ENCODE measurements at regions not wholly inside any gene's neighbourhood (a gene's known extent, or its start where the extent isn't known, plus 50 kb on each side); places are given as distances from the start of the nearest gene placed in this dataset.

DNA sequence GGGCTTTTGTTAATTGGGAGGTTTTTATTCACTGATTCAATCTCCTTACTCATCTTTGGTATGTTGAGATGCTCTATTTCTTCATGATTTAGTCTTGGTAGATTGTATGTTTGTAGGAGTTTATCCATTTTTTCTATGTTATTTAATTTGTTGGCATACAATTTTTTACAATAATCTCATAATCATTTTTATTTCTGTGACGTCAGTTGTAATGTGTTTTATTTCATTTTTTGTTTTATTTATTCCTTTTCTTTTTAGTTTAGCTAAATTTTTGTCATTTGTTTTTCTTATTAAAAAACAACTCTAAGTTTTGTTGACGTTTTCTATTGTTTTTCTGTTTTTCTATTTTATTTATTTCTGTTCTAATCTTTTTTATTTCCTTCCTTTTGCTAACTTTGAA is 389.8 kb downstream of the HS3ST3B1 start:
- no peak overlapping the region for H3K4me3 ChIP-seq

GRCh38 chr17:14688134-14688533 is 387.3 kb downstream of the HS3ST3B1 start:
- Histone ChIP-seq H3K36me3 (no peaks in the 10 kb centered on the region), H3K27me3 (no peaks in the 10 kb centered on the region), H3K27ac (no peak overlapping the region), H3K4me3 (no peak overlapping the region), H3K4me1 (no peaks in the 10 kb centered on the region), H3K9me3 (peaks cover 0 to 3% (median 0%) of the 10 kb centered on the region in 3 donors)
- TF ChIP-seq, protein P1, sequence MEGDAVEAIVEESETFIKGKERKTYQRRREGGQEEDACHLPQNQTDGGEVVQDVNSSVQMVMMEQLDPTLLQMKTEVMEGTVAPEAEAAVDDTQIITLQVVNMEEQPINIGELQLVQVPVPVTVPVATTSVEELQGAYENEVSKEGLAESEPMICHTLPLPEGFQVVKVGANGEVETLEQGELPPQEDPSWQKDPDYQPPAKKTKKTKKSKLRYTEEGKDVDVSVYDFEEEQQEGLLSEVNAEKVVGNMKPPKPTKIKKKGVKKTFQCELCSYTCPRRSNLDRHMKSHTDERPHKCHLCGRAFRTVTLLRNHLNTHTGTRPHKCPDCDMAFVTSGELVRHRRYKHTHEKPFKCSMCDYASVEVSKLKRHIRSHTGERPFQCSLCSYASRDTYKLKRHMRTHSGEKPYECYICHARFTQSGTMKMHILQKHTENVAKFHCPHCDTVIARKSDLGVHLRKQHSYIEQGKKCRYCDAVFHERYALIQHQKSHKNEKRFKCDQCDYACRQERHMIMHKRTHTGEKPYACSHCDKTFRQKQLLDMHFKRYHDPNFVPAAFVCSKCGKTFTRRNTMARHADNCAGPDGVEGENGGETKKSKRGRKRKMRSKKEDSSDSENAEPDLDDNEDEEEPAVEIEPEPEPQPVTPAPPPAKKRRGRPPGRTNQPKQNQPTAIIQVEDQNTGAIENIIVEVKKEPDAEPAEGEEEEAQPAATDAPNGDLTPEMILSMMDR (IDR thresholded peaks at IDR 0.05 in 4 of 5, conservative IDR thresholded peaks at IDR 0.05 in 1 of 5), result no peak
- no peak for TF ChIP-seq POLR2A (IDR thresholded peaks at IDR 0.05)
- ATAC-seq, result no peak
- DNase-seq, result no peak
- intact Hi-C loops (cut with DNase I; ENCODE audit: low total_unique reads) (no loop called here), in situ Hi-C loops (cut with MboI; ENCODE audit: low sequenced_read_pairs in 4 of 4) (no loop called here)

More for the DNA sequence above, 389.8 kb downstream of the HS3ST3B1 start:
- DNase-seq (no peak), ATAC-seq (no peak)
- Histone ChIP-seq H3K9me3 (peaks cover 0 to 3% (median 0%) of the 10 kb centered on the region in 3 donors), H3K27me3 (no peaks in the 10 kb centered on the region), H3K36me3 (no peaks in the 10 kb centered on the region), H3K27ac (no peak overlapping the region), H3K4me1 (no peaks in the 10 kb centered on the region)
- in situ Hi-C loops (cut with MboI; ENCODE audit: low sequenced_read_pairs in 4 of 4), result no loop called here
- intact Hi-C loops (cut with DNase I; ENCODE audit: low total_unique reads), result no loop called here
- TF ChIP-seq, protein P1 (IDR thresholded peaks at IDR 0.05 in 4 of 5, conservative IDR thresholded peaks at IDR 0.05 in 1 of 5), result no peak
- TF ChIP-seq POLR2A (IDR thresholded peaks at IDR 0.05), result no peak

DNA sequence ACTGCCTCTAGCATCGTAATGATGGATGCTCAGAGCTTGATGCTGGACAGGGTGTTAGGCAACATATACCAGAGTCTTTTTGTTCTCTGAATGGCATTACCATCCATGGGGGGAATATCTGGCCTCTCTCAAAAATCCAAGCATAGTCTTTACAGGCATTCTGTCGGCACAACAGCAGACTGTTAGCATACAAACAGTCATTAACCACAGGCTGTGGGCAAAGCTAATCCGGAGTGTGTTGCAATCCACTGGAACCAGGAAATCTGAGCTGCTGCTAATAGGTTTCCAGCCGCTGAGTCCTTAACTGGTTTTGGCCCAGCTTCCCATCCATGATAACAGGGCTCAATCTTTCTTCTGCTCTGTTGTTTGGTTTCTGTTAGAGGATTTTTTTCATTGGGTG is 371.9 kb downstream of the HS3ST3B1 start:
- intact Hi-C loops (cut with DNase I; ENCODE audit: low total_unique reads) (no loop called here), in situ Hi-C loops (cut with MboI; ENCODE audit: low sequenced_read_pairs in 4 of 4) (no loop called here)
- no peak for ATAC-seq
- no peaks in the 10 kb centered on the region for H3K36me3 ChIP-seq
- no peak overlapping the region for H3K27ac ChIP-seq
- TF ChIP-seq POLR2A (IDR thresholded peaks at IDR 0.05), result no peak
- TF ChIP-seq, protein P1 (IDR thresholded peaks at IDR 0.05 in 4 of 5, conservative IDR thresholded peaks at IDR 0.05 in 1 of 5), result no peak
- H3K4me1 ChIP-seq, result no peaks in the 10 kb centered on the region
- H3K27me3 ChIP-seq, result no peaks in the 10 kb centered on the region
- peak in 1 of 2 donors; percentile 17 for DNase-seq
- no peak overlapping the region for H3K4me3 ChIP-seq
- H3K9me3 ChIP-seq, result no peaks in the 10 kb centered on the region

DNA sequence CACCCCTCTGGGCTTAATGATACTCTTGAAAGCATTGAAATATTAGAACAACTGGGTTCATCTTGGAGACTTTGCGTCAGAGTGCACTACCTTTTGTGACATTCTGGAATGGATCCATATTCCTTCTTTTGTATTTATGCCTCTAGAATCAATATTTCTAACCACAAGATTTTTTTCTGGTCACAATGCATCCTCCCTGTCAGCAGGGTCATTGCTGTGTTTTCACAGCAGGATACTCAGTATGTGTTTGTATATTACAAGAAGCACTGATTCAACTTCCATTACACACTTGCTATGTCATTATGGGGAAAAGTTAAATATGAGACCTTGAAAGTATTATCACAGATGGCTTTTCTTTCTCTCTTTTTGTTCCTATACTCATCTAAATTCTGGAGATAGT is 370.0 kb downstream of the HS3ST3B1 start:
- no peaks in the 10 kb centered on the region for H3K4me1 ChIP-seq
- ATAC-seq (no peak), DNase-seq (no peak)
- TF ChIP-seq, protein P1 (IDR thresholded peaks at IDR 0.05 in 4 of 5, conservative IDR thresholded peaks at IDR 0.05 in 1 of 5), result no peak
- TF ChIP-seq POLR2A (IDR thresholded peaks at IDR 0.05), result no peak
- no peak overlapping the region for H3K27ac ChIP-seq
- in situ Hi-C loops (cut with MboI; ENCODE audit: low sequenced_read_pairs in 4 of 4), result no loop called here
- no peaks in the 10 kb centered on the region for H3K9me3 ChIP-seq
- intact Hi-C loops (cut with DNase I; ENCODE audit: low total_unique reads), result no loop called here
- H3K27me3 ChIP-seq, result no peaks in the 10 kb centered on the region
- H3K4me3 ChIP-seq, result no peak overlapping the region
- H3K36me3 ChIP-seq, result no peaks in the 10 kb centered on the region

DNA sequence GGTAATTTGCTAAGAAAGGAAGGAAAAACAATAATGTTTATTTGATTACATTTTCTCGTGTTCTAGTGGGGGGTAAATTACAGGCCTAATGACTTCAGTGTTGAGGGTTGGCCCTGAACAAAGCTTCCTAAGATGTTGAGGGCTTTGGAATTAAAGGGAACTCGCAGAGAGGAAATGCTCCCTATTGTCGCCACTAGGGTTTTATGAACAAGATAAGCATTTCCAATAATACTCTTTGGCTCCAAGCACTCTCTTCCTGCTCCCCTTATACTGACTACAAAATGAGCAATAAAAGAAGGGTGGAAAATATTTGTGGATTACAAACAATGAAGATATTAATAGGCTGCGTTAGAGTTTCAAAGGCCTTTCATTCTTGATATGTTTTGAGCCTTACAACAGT is 363.6 kb downstream of the HS3ST3B1 start:
- no peaks in the 10 kb centered on the region for H3K27me3 ChIP-seq
- DNase-seq (no peak), ATAC-seq (no peak)
- H3K36me3 ChIP-seq, result no peaks in the 10 kb centered on the region
- TF ChIP-seq, protein P1 (IDR thresholded peaks at IDR 0.05 in 4 of 5, conservative IDR thresholded peaks at IDR 0.05 in 1 of 5), result no peak
- TF ChIP-seq POLR2A (IDR thresholded peaks at IDR 0.05), result no peak
- no peak overlapping the region for H3K4me3 ChIP-seq
- no peaks in the 10 kb centered on the region for H3K9me3 ChIP-seq
- no peaks in the 10 kb centered on the region for H3K4me1 ChIP-seq
- in situ Hi-C loops (cut with MboI; ENCODE audit: low sequenced_read_pairs in 4 of 4), result no loop called here
- no peak overlapping the region for H3K27ac ChIP-seq
- intact Hi-C loops (cut with DNase I; ENCODE audit: low total_unique reads), result no loop called here

Data from gastrocnemius medialis (tissue), 4 donors.